H4 (cell line): ENCODE measurements at regions not wholly inside any gene's neighbourhood (a gene's known extent, or its start where the extent isn't known, plus 50 kb on each side); places are given as distances from the start of the nearest gene placed in this dataset.

Source experiments
- DNase-seq: peaks from one replicate; pipeline ENCODE4 v3.0.0-alpha.2; 2015; ENCODE audit warnings: low spot score

GRCh38 chrX:15915959-15916703, 61.5 kb upstream of the AP1S2 start:
- no peak for DNase-seq

GRCh38 chrX:15914486-15914885, 59.9 kb upstream of the AP1S2 start:
- no peak for DNase-seq

- no peak for DNase-seq
These were observed 58.5 kb upstream of the AP1S2 start for GRCh38 chrX:15913146-15913545.

DNA sequence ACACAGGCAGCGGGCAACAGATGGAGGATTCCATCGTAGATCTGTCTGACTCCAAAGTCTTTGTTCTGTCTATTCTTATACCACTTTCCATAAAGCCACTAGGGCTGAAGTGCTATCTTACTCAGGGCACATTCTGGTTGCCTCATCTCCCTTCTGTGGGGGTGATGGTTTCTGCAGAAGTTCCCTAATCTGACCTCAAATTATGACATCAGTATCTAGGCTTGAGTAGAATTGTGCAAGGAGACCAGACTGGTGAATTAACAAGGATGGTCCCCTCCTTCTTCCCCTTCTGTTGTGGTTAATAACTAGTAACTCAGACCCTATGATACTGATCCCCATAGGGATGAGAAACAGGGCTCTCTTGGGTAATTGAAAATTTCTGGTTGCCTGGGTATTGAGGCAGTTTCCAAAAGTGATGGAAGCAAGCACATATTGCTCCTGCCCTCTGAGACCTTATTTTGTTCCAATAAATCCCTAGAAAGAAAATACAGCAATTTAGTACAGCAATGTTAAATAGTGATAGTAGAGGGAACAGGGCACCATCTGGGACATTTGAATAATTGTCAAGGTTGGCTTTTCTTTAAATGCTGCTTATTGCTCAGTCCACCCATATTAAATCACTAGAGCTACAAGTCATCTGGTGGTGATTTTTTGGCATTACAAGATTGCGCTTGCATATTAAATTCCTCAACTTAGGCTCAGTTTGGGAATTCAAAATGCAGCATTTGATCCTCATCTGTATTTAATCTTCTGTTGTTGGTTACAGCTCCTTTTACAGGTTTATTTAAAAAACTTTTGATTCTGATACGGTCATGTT, 57.3 kb upstream of the AP1S2 start:
- DNase-seq: no peak

GRCh38 chrX:15909605-15910004, 55.0 kb upstream of the AP1S2 start:
- DNase-seq: no peak

GRCh38 chrX:15908603-15909290, 54.1 kb upstream of the AP1S2 start:
- DNase-seq: no peak

DNA sequence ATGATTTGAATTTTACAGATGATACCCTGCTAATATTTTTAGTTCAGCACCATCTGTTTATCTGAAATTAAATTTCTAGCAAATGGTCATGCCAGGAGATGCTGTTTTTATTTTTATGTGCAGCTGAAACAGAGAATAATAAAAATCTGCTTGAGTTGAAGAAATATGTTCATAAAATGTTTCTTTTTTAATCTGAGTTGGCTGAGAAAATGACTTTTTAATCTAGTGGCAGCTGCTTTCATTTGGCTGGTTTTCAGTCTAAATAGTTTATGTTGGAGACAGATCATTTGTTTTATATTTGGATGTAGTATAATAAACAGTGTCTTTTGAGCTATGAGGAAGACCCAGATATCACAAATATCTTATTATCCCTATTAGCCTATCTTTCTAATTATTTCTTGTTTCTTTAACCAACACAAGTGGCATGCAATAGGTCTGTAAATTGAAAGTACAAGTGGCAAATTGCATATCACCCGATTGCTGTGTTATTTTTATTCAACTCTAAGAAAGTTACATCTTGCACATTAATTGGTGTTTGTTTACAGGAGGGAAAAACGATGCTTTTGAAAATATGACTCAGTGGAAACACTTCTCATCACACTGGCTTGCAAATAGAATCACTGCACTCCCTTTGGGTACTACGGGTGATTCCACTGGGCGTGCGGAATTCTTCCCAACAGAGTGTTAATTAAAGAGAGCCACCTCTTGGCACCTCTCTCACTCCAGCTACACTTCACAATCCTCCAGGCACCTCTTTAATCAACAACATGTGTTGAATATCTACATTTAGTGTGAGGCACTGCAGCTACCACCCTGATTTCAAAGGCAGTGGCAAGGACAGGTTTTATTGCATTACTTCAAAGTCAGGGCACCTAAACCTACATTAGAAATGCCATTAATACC, 51.7 kb upstream of the AP1S2 start:
- no peak for DNase-seq
